Kidney (tissue), 13 donors: ENCODE measurements at regions not wholly inside any gene's neighbourhood (a gene's known extent, or its start where the extent isn't known, plus 50 kb on each side); places are given as distances from the start of the nearest gene placed in this dataset.

Source experiments
- DNase-seq, 5 donors: peaks; one replicate each; pipeline ENCODE4 v3.0.0-alpha.2; 2013 to 2020
- FAIRE-seq: peaks from 2 replicates; lab custom pipeline; 2012; peaks lifted over from hg19 to GRCh38; lab: Jason Lieb, UNC
- H3K27ac ChIP-seq, 2 donors: one replicate each; pipeline ENCODE4 v1.7.0; 2013; ENCODE audit warnings: low read depth in 2 of 2, low read length in 2 of 2, inconsistent platforms in 1 of 2
- H3K27me3 ChIP-seq: one replicate; pipeline ENCODE4 v1.7.1; 2013; ENCODE audit warnings: low read length, inconsistent platforms; ENCODE audit not compliant: control insufficient read depth, insufficient read depth
- H3K36me3 ChIP-seq, 3 donors: one replicate each; pipeline versions ENCODE4 v1.7.0 to v1.7.1; 2013; ENCODE audit warnings: low read length in 3 of 3, control low read depth in 1 of 3, inconsistent platforms in 1 of 3; ENCODE audit not compliant: insufficient read depth in 3 of 3, control insufficient read depth in 2 of 3
- H3K4me1 ChIP-seq, 3 donors: one replicate each; pipeline versions ENCODE4 v1.7.0 to v1.7.1; 2013; ENCODE audit warnings: low read length in 3 of 3, inconsistent platforms in 1 of 3, low read depth in 1 of 3; ENCODE audit not compliant: control insufficient read depth in 2 of 3, insufficient read depth in 2 of 3
- H3K4me3 ChIP-seq, 3 donors: one replicate each; pipeline versions ENCODE4 v1.7.0 to v1.8.1; 2013; ENCODE audit warnings: low read length in 3 of 3, control low read depth in 1 of 3, inconsistent platforms in 1 of 3
- H3K9ac ChIP-seq, 3 donors: one replicate each; pipeline versions ENCODE4 v1.7.0 to v1.7.1; 2013; ENCODE audit warnings: low read length in 3 of 3, control low read depth in 1 of 3, inconsistent platforms in 1 of 3
- H3K9me3 ChIP-seq, 3 donors: one replicate each; pipeline versions ENCODE4 v1.7.0 to v1.7.1; 2013; ENCODE audit warnings: low read length in 3 of 3, control low read depth in 1 of 3, inconsistent platforms in 1 of 3; ENCODE audit not compliant: control insufficient read depth in 2 of 3, insufficient read depth in 1 of 3
- CTCF ChIP-seq: IDR thresholded peaks from 3 replicates; pipeline ENCODE4 v1.5.1; 2012; ENCODE audit warnings: mild to moderate bottlenecking, moderate library complexity, borderline replicate concordance; ENCODE audit not compliant: insufficient read depth; ENCODE audit errors: extremely low read depth
- intact Hi-C: fragments of 100-400 bp; cut with DNase I; formaldehyde crosslinking; loops from one replicate; pipeline ENCODE4 v1.11.1; 2022
- donor health status: control.
- donor health status: control.
- donor health status: control.
- donor health status: control.
- donor health status: control.
- donor health status: DM: yes; HTN: yes; CAD: no.
- donor health status: Normal renal cell carcinoma (clear cell type).

DNA sequence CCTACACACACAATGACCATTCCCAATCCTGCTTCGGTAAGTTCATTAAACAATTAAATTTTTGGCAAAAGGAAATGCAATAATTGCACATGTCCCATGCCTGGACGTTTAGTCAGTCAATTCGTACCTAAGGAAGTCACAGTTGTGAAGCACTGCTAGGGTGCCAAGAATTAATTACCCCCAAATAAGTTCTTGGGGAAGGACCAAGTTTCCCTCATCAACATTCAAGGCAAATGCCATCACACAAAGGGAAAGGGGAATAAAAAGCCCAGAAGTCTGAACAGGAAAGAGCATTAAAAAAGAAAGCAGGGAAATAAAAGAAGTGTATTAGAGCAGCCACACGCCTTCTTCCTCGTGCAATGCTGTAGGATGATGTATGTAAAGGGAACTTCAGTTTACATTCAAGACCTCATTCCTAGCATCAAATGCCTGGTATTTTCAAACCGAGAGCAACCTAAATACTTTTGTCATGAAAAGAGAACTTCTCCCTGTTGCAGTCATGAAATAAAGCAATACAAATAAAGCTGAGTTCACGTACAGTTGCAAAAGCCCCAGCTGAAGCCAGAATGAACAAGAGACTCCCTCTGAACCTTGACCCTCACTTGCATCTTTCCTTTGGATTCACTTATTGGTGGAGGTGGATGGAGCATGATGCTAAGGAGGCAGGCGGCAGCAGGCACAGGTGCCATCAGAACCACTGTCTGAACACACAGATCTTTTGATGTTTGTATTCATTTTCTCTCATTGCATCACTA lies 124.0 kb upstream of the PPARGC1A start:
- H3K9me3 ChIP-seq, result no peaks in the 10 kb centered on the region
- H3K4me3 ChIP-seq, result no peak overlapping the region
- H3K36me3 ChIP-seq, result no peaks in the 10 kb centered on the region
- DNase-seq (no peak), FAIRE-seq (no peak)
- H3K27ac ChIP-seq, result no peak overlapping the region
- intact Hi-C loops, result no loop called here
- no peak for TF ChIP-seq CTCF
- H3K27me3 ChIP-seq, result no peaks in the 10 kb centered on the region
- no peak overlapping the region for H3K9ac ChIP-seq
- no peaks in the 10 kb centered on the region for H3K4me1 ChIP-seq

- no peaks in the 10 kb centered on the region for H3K27me3 ChIP-seq
- H3K36me3 ChIP-seq, result no peaks in the 10 kb centered on the region
- H3K27ac ChIP-seq, result no peak overlapping the region
- no peak for FAIRE-seq
- TF ChIP-seq CTCF, result no peak
- intact Hi-C loops, result no loop called here
- no peak overlapping the region for H3K9ac ChIP-seq
- no peak for DNase-seq
- H3K4me1 ChIP-seq, result no peaks in the 10 kb centered on the region
- H3K4me3 ChIP-seq, result no peak overlapping the region
- H3K9me3 ChIP-seq, result no peaks in the 10 kb centered on the region
Measured at GRCh38 chr4:24010994-24011393, 121.1 kb upstream of the PPARGC1A start.

DNA sequence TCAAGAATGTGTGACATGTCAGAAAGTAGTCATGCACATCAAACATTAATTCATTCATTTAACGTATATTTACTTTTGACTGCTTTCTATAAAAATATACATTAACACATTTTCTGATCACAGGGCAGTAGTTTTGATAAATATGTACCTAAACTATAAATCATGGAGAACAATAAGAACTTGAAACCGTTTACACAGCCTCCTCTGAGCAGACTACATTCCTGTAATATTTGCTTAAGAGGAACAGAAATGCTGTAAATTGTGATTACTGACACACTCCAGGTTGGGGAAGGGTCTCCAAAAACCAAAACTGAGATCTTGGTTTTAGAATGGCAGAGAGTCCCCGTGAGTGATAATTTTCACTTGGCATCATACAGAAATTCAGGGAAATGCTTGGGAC lies 120.7 kb upstream of the PPARGC1A start:
- intact Hi-C loops, result no loop called here
- no peaks in the 10 kb centered on the region for H3K36me3 ChIP-seq
- no peaks in the 10 kb centered on the region for H3K27me3 ChIP-seq
- no peak overlapping the region for H3K9ac ChIP-seq
- no peak for TF ChIP-seq CTCF
- no peak overlapping the region for H3K4me3 ChIP-seq
- no peaks in the 10 kb centered on the region for H3K9me3 ChIP-seq
- FAIRE-seq (no peak), DNase-seq (no peak)
- H3K4me1 ChIP-seq, result no peaks in the 10 kb centered on the region
- no peak overlapping the region for H3K27ac ChIP-seq

DNA sequence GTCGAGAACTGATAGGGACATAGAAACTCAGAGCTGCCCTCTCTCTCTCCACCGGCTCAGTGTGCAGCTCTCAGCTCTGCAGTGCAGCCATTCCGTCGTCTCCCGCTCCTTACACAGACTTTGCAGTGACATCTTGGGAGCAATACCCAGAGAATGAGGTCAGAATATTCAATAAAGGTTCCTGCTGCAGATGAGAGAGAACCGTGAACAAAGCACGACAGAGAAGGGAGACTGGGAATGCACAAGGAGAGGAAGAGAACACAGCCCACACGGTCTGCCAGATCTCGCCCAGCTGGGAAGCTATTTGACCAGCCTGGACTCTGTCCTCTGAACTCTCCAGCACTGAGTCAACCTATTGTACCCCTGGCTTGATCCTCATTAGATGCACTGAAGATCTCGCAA lies 118.0 kb upstream of the PPARGC1A start:
- FAIRE-seq (no peak), DNase-seq (no peak)
- no peaks in the 10 kb centered on the region for H3K27me3 ChIP-seq
- H3K9me3 ChIP-seq, result no peaks in the 10 kb centered on the region
- intact Hi-C loops, result no loop called here
- TF ChIP-seq CTCF, result no peak
- no peaks in the 10 kb centered on the region for H3K4me1 ChIP-seq
- no peak overlapping the region for H3K4me3 ChIP-seq
- no peak overlapping the region for H3K27ac ChIP-seq
- H3K36me3 ChIP-seq, result no peaks in the 10 kb centered on the region
- no peak overlapping the region for H3K9ac ChIP-seq
